Calu3 (cell line): ENCODE measurements at regions not wholly inside any gene's neighbourhood (a gene's known extent, or its start where the extent isn't known, plus 50 kb on each side); places are given as distances from the start of the nearest gene placed in this dataset.

ENCODE experiments used
- BruUV-seq: library from RNA; stranded (reverse); fragments of 400-500 nt; replicated peaks from 2 replicates; lab custom pipeline; 2021; lab: Mats Ljungman, UMichigan
- CTCF ChIA-PET: fragments of 300-600 bp; sonication (Branson Sonifier 250); formaldehyde crosslinking; loops from one replicate; lab custom pipeline; 2022; ENCODE audit warnings: antibody characterized with exemption; lab: Charles Lee
- DNase-seq: peaks from one replicate; pipeline ENCODE4 v3.0.0; 2022
- H3K27ac Mint-ChIP-seq: one replicate; pipeline ENCODE4 v1.8.0; 2022; ENCODE audit warnings: mixed read lengths; ENCODE audit not compliant: unreplicated experiment
- H3K27me3 Mint-ChIP-seq: one replicate; pipeline ENCODE4 v1.8.0; 2022; ENCODE audit warnings: mixed read lengths; ENCODE audit not compliant: unreplicated experiment
- H3K36me3 Mint-ChIP-seq: one replicate; pipeline ENCODE4 v1.8.0; 2022; ENCODE audit warnings: mild to moderate bottlenecking, moderate library complexity, mixed read lengths; ENCODE audit not compliant: insufficient read depth, unreplicated experiment
- H3K4me1 Mint-ChIP-seq: one replicate; pipeline ENCODE4 v1.8.0; 2022; ENCODE audit warnings: mild to moderate bottlenecking, low read depth, mixed read lengths; ENCODE audit not compliant: unreplicated experiment
- H3K4me3 Mint-ChIP-seq: one replicate; pipeline ENCODE4 v1.8.0; 2022; ENCODE audit warnings: mild to moderate bottlenecking, low read depth, moderate library complexity, mixed read lengths; ENCODE audit not compliant: unreplicated experiment
- H3K9me3 Mint-ChIP-seq: one replicate; pipeline ENCODE4 v1.8.0; 2022; ENCODE audit warnings: low read depth, mixed read lengths; ENCODE audit not compliant: unreplicated experiment
- CTCF ChIP-seq: fragments of 200-600 bp; IDR thresholded peaks from one replicate; pipeline ENCODE4 v1.8.0; 2022; ENCODE audit warnings: antibody characterized with exemption; ENCODE audit not compliant: unreplicated experiment
- intact Hi-C: fragments of 100-400 bp; cut with micrococcal nuclease; formaldehyde crosslinking; loops from one replicate; pipeline ENCODE4 v1.10.0; 2022; ENCODE audit not compliant: unreplicated experiment

GRCh38 chr2:18412980-18413675 is 147.3 kb downstream of the RDH14 start:
- TF ChIP-seq CTCF = no peak
- BruUV-seq = no TSS peak
- no peak overlapping the region for H3K4me3 Mint-ChIP-seq
- H3K36me3 Mint-ChIP-seq = no peaks in the 10 kb centered on the region
- intact Hi-C loops = no loop called here
- H3K27me3 Mint-ChIP-seq = no peaks in the 10 kb centered on the region
- no peaks in the 10 kb centered on the region for H3K4me1 Mint-ChIP-seq
- CTCF ChIA-PET = no interaction called here
- H3K9me3 Mint-ChIP-seq = no peaks in the 10 kb centered on the region
- H3K27ac Mint-ChIP-seq = no peak overlapping the region
- no peak for DNase-seq

GRCh38 chr2:18411626-18412025 is 148.8 kb downstream of the RDH14 start:
- TF ChIP-seq CTCF = no peak
- CTCF ChIA-PET = no interaction called here
- no peaks in the 10 kb centered on the region for H3K27me3 Mint-ChIP-seq
- intact Hi-C loops = no loop called here
- H3K36me3 Mint-ChIP-seq = no peaks in the 10 kb centered on the region
- no peak for DNase-seq
- H3K4me1 Mint-ChIP-seq = no peaks in the 10 kb centered on the region
- BruUV-seq = no TSS peak
- no peaks in the 10 kb centered on the region for H3K9me3 Mint-ChIP-seq
- H3K4me3 Mint-ChIP-seq = no peak overlapping the region
- no peak overlapping the region for H3K27ac Mint-ChIP-seq

GRCh38 chr2:18410543-18410942 is 149.9 kb downstream of the RDH14 start:
- Mint-ChIP-seq H3K4me1 (no peaks in the 10 kb centered on the region), H3K27ac (no peak overlapping the region), H3K36me3 (no peaks in the 10 kb centered on the region), H3K9me3 (no peaks in the 10 kb centered on the region), H3K4me3 (no peak overlapping the region), H3K27me3 (no peaks in the 10 kb centered on the region)
- no TSS peak for BruUV-seq
- TF ChIP-seq CTCF = no peak
- CTCF ChIA-PET = no interaction called here
- DNase-seq = no peak
- intact Hi-C loops = no loop called here

GRCh38 chr2:18408638-18409037 is 151.8 kb downstream of the RDH14 start:
- Mint-ChIP-seq H3K4me3 (no peak overlapping the region), H3K27me3 (no peaks in the 10 kb centered on the region), H3K9me3 (no peaks in the 10 kb centered on the region), H3K27ac (no peak overlapping the region), H3K4me1 (no peaks in the 10 kb centered on the region), H3K36me3 (no peaks in the 10 kb centered on the region)
- DNase-seq = no peak
- CTCF ChIA-PET = no interaction called here
- BruUV-seq = no TSS peak
- TF ChIP-seq CTCF = no peak
- intact Hi-C loops = no loop called here
